OCI-LY1 (cell line): ENCODE measurements at regions not wholly inside any gene's neighbourhood (a gene's known extent, or its start where the extent isn't known, plus 50 kb on each side); places are given as distances from the start of the nearest gene placed in this dataset.
"Not testable (repeated sequence)": the region's sequence is repeated elsewhere in the genome, so short reads cannot be mapped to it uniquely, and the experiment has no call there.

Experiments used
- H2AFZ ChIP-seq: fragments of 200-600 bp; sonication (generic), shearing (Covaris generic); 2 replicates; pipeline ENCODE4 v1.6.0; 2014; ENCODE audit warnings: antibody characterized with exemption, mild to moderate bottlenecking, low read length
- H3F3A ChIP-seq: fragments of 200-600 bp; sonication (generic), shearing (Covaris generic); 2 replicates; pipeline ENCODE4 v1.6.0; 2014; ENCODE audit warnings: mild to moderate bottlenecking, antibody characterized with exemption, low read length, moderate library complexity; ENCODE audit not compliant: insufficient read depth
- H3K27ac ChIP-seq: fragments of 200-600 bp; sonication (generic); 2 replicates; pipeline ENCODE4 v1.5.1; 2014; ENCODE audit warnings: low read length, mixed run types, mild to moderate bottlenecking, low read depth; ENCODE audit not compliant: poor library complexity, severe bottlenecking
- H3K27me3 ChIP-seq: fragments of 200-600 bp; sonication (generic); 2 replicates; pipeline ENCODE4 v1.6.0; 2014; ENCODE audit warnings: antibody characterized with exemption, mild to moderate bottlenecking, low read length, moderate library complexity; ENCODE audit not compliant: insufficient read depth
- H3K36me3 ChIP-seq: fragments of 200-600 bp; sonication (generic); 2 replicates; pipeline ENCODE4 v1.6.1; 2014; ENCODE audit warnings: mild to moderate bottlenecking, antibody characterized with exemption, low read length, moderate library complexity, mixed read lengths; ENCODE audit not compliant: insufficient read depth
- H3K4me1 ChIP-seq: fragments of 200-600 bp; sonication (generic); 2 replicates; pipeline ENCODE4 v1.5.1; 2014; ENCODE audit warnings: mild to moderate bottlenecking, low read length, moderate library complexity; ENCODE audit not compliant: insufficient read depth, severe bottlenecking
- H3K4me2 ChIP-seq: fragments of 200-600 bp; sonication (generic), shearing (Covaris generic); 2 replicates; pipeline ENCODE4 v1.6.1; 2014; ENCODE audit warnings: low read length
- H3K4me3 ChIP-seq: fragments of 200-600 bp; sonication (generic); 2 replicates; pipeline ENCODE4 v1.5.1; 2014; ENCODE audit warnings: low read length, low read depth, mild to moderate bottlenecking, mixed read lengths; ENCODE audit not compliant: poor library complexity, severe bottlenecking
- H3K79me2 ChIP-seq: fragments of 200-600 bp; shearing (Covaris generic); 2 replicates; pipeline ENCODE4 v1.6.1; 2016; ENCODE audit warnings: mixed run types, low read length, mixed read lengths; ENCODE audit not compliant: insufficient read depth
- H3K9ac ChIP-seq: fragments of 200-600 bp; sonication (generic), shearing (Covaris generic); 2 replicates; pipeline ENCODE4 v1.6.1; 2014; ENCODE audit warnings: mild to moderate bottlenecking, low read length, mixed read lengths
- H3K9me2 ChIP-seq: fragments of 200-600 bp; sonication (generic), shearing (Covaris generic); 2 replicates; pipeline ENCODE4 v1.6.1; 2014; ENCODE audit warnings: low read depth, mild to moderate bottlenecking, low read length, mixed read lengths
- H3K9me3 ChIP-seq: fragments of 200-600 bp; shearing (Covaris generic); 2 replicates; pipeline ENCODE4 v1.6.1; 2014; ENCODE audit warnings: low read length, mixed read lengths
- H4K20me1 ChIP-seq: fragments of 200-600 bp; sonication (generic), shearing (Covaris generic); 2 replicates; pipeline ENCODE4 v1.6.0; 2016; ENCODE audit warnings: mild to moderate bottlenecking, low read length; ENCODE audit not compliant: insufficient read depth
- CTCF ChIP-seq: fragments of 200-600 bp; sonication (generic), shearing (Covaris generic); IDR thresholded peaks from 2 replicates; pipeline ENCODE4 v1.5.1; 2017; ENCODE audit warnings: mild to moderate bottlenecking, antibody characterized with exemption, low read length, moderate library complexity, mixed read lengths
- EZH2 ChIP-seq: fragments of 200-600 bp; sonication (generic), shearing (Covaris generic); IDR thresholded peaks from 2 replicates; pipeline ENCODE4 v1.8.0; 2017; ENCODE audit warnings: borderline replicate concordance, mixed run types, mild to moderate bottlenecking, antibody characterized with exemption, low read length, moderate library complexity, mixed read lengths

GRCh38 chr5:135153259-135153658 is 119.2 kb upstream of the PITX1 start:
- TF ChIP-seq EZH2 (no peak), CTCF (no peak)
- Histone ChIP-seq H4K20me1 (no peaks in the 10 kb centered on the region), H3K79me2 (no peaks in the 10 kb centered on the region), H3K27ac (no peak overlapping the region), H2AFZ (no peak overlapping the region), H3K36me3 (no peaks in the 10 kb centered on the region; the same call in 1 of the 2 replicates), H3F3A (no peaks in the 10 kb centered on the region), H3K4me2 (no peak overlapping the region), H3K9ac (no peak overlapping the region), H3K9me2 (no peaks in the 10 kb centered on the region), H3K27me3 (no peaks in the 10 kb centered on the region), H3K4me1 (no peaks in the 10 kb centered on the region), H3K9me3 (no peaks in the 10 kb centered on the region), H3K4me3 (no peak overlapping the region)

GRCh38 chr5:135151660-135152059 is 117.6 kb upstream of the PITX1 start:
- not testable (repeated sequence) for H3K4me2 ChIP-seq, H3K9me3 ChIP-seq

GRCh38 chr5:135151256-135151655 is 117.2 kb upstream of the PITX1 start:
- H4K20me1 ChIP-seq, result no peaks in the 10 kb centered on the region
- H3K4me1 ChIP-seq, result no peaks in the 10 kb centered on the region
- H3K9me3 ChIP-seq, result 0 out of 2 replicates have a peak, but pooled peaks cover 3% of the 10 kb centered on the region
- no peak overlapping the region for H3K27ac ChIP-seq
- no peaks in the 10 kb centered on the region for H3K9me2 ChIP-seq
- H3K4me2 ChIP-seq, result no peak overlapping the region
- H3K9ac ChIP-seq, result no peak overlapping the region
- no peak overlapping the region for H2AFZ ChIP-seq
- no peaks in the 10 kb centered on the region for H3K27me3 ChIP-seq
- no peaks in the 10 kb centered on the region for H3F3A ChIP-seq
- H3K36me3 ChIP-seq, result no peaks in the 10 kb centered on the region; the same call in 1 of the 2 replicates
- no peaks in the 10 kb centered on the region for H3K79me2 ChIP-seq
- no peak overlapping the region for H3K4me3 ChIP-seq
- TF ChIP-seq CTCF (no peak), EZH2 (no peak)

More at GRCh38 chr5:135151660-135152059, 117.6 kb upstream of the PITX1 start:
- H3K27ac ChIP-seq, H2AFZ ChIP-seq, H4K20me1 ChIP-seq, H3K27me3 ChIP-seq, H3K4me3 ChIP-seq, H3K4me1 ChIP-seq, H3K9ac ChIP-seq, H3K36me3 ChIP-seq, H3K79me2 ChIP-seq, H3K9me2 ChIP-seq, H3F3A ChIP-seq: not testable (repeated sequence)

GRCh38 chr5:135150767-135151166 is 116.7 kb upstream of the PITX1 start:
- no peaks in the 10 kb centered on the region for H3F3A ChIP-seq
- no peaks in the 10 kb centered on the region for H3K27me3 ChIP-seq
- no peak overlapping the region for H3K4me2 ChIP-seq
- H3K79me2 ChIP-seq, result no peaks in the 10 kb centered on the region
- H3K9me3 ChIP-seq, result 0 out of 2 replicates have a peak, but pooled peaks cover 3% of the 10 kb centered on the region
- H3K9me2 ChIP-seq, result no peaks in the 10 kb centered on the region
- TF ChIP-seq CTCF, result no peak
- no peak for TF ChIP-seq EZH2
- no peak overlapping the region for H3K27ac ChIP-seq
- no peak overlapping the region for H2AFZ ChIP-seq
- H3K9ac ChIP-seq, result no peak overlapping the region
- no peak overlapping the region for H3K4me3 ChIP-seq
- no peaks in the 10 kb centered on the region for H3K4me1 ChIP-seq
- no peaks in the 10 kb centered on the region; the same call in 1 of the 2 replicates for H3K36me3 ChIP-seq
- H4K20me1 ChIP-seq, result no peaks in the 10 kb centered on the region
